GM12873 (cell line): ENCODE measurements at regions not wholly inside any gene's neighbourhood (a gene's known extent, or its start where the extent isn't known, plus 50 kb on each side); places are given as distances from the start of the nearest gene placed in this dataset.

Experiments used
- TF ChIP-seq, protein P1 (sequence below): IDR thresholded peaks from 2 replicates; pipeline ENCODE4 v1.5.1; 2012; ENCODE audit warnings: low read depth, mild to moderate bottlenecking, moderate library complexity, low read length, control low read depth; ENCODE audit not compliant: insufficient read depth; ENCODE audit errors: missing control alignments

GRCh38 chr10:53406532-53406931 is 633.9 kb upstream of the MBL2 start:
- TF ChIP-seq, protein P1, sequence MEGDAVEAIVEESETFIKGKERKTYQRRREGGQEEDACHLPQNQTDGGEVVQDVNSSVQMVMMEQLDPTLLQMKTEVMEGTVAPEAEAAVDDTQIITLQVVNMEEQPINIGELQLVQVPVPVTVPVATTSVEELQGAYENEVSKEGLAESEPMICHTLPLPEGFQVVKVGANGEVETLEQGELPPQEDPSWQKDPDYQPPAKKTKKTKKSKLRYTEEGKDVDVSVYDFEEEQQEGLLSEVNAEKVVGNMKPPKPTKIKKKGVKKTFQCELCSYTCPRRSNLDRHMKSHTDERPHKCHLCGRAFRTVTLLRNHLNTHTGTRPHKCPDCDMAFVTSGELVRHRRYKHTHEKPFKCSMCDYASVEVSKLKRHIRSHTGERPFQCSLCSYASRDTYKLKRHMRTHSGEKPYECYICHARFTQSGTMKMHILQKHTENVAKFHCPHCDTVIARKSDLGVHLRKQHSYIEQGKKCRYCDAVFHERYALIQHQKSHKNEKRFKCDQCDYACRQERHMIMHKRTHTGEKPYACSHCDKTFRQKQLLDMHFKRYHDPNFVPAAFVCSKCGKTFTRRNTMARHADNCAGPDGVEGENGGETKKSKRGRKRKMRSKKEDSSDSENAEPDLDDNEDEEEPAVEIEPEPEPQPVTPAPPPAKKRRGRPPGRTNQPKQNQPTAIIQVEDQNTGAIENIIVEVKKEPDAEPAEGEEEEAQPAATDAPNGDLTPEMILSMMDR, result no peak

- TF ChIP-seq, protein P1, result no peak
Observed at GRCh38 chr10:53403688-53404087, 631.1 kb upstream of the MBL2 start.

- TF ChIP-seq, protein P1, result no peak
Observed at GRCh38 chr10:53402594-53402993, 630.0 kb upstream of the MBL2 start.

DNA sequence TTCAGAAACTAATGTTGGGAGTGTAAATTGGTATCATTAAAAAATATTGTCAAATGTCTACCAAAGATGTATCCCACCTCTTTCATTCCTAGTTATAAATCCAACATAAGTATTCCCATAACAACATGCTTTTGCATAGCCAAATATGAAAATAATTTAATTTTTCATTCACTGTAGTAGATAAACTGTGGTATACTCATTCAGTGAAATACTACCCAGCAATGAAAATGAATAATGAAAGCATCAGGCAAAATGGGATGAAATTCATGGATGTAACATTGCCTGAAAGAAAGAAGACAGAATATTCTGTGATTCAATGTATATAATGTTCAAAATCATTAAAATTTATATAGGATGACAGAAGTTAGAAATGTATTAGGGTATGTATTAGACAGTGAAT is 629.0 kb upstream of the MBL2 start:
- TF ChIP-seq, protein P1, result no peak

GRCh38 chr10:53396876-53397275 is 624.3 kb upstream of the MBL2 start:
- TF ChIP-seq, protein P1, result no peak

DNA sequence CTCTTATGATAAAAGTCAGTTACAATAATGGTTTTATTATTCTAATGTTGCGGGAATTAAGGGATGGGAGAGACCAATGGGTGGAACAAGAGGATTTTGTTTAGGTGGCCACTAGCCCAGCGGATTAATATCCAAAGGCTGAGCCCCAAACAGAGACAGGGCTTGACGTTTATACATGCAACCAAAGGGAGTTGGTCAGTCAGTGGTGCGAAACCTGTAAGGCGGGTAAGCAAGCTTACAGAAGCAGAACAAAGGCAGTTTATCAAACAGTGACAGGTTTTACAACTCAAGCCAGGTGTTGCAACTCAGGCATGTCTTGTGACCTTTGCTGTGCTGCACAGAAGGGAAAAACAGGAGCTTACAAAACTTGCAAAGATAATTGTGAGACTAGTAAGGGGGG is 622.9 kb upstream of the MBL2 start:
- TF ChIP-seq, protein P1, result no peak

DNA sequence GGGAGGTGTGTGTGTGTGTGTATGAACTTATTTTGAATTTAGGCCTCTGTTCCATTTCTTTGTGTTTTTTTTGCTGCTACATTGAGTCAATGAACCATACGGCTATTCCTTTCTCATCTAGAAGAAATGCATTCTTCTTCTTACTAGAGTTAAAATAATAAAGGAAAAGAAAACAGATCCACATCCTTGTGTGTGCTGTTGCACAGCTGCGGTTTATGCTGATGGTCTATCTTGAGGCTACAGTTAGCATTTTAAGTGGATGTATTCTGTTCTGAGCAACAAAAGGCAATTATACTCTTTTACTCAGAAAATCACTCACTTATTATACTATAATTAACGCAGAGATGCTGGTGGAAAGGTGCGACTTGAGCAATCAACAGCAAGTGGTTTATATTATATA is 615.0 kb upstream of the MBL2 start:
- TF ChIP-seq, protein P1, result no peak
